Lower leg skin (tissue), 3 donors: ENCODE measurements at regions not wholly inside any gene's neighbourhood (a gene's known extent, or its start where the extent isn't known, plus 50 kb on each side); places are given as distances from the start of the nearest gene placed in this dataset.
"Not testable (repeated sequence)": the region's sequence is repeated elsewhere in the genome, so short reads cannot be mapped to it uniquely, and the experiment has no call there.

Source experiments
- CTCF ChIP-seq, 3 donors: fragments of 450-650 bp; IDR thresholded peaks; one replicate each; pipeline ENCODE4 v1.5.1; 2016; ENCODE audit warnings: antibody characterized with exemption in 3 of 3, mild to moderate bottlenecking in 3 of 3, moderate library complexity in 2 of 3
- POLR2A ChIP-seq, 2 donors: fragments of 450-650 bp; IDR thresholded peaks; one replicate each; pipeline ENCODE4 v1.6.1; 2016 to 2017; ENCODE audit warnings: antibody characterized with exemption in 2 of 2, mild to moderate bottlenecking in 1 of 2, moderate library complexity in 1 of 2

- not testable (repeated sequence) for TF ChIP-seq CTCF, POLR2A (IDR thresholded peaks at IDR 0.05)
These were observed 2291.8 kb upstream of the TPTE start for GRCh38 chr21:8229366-8230150.
